ENCODE measurements at regions not wholly inside any gene's neighbourhood (a gene's known extent, or its start where the extent isn't known, plus 50 kb on each side); places are given as distances from the start of the nearest gene placed in this dataset.

GRCh38 chr6:165229216-165229615 lies 80.2 kb downstream of the C6orf118 start:
- no peak for DNase-seq (ENCODE audit: low spot score)

DNA sequence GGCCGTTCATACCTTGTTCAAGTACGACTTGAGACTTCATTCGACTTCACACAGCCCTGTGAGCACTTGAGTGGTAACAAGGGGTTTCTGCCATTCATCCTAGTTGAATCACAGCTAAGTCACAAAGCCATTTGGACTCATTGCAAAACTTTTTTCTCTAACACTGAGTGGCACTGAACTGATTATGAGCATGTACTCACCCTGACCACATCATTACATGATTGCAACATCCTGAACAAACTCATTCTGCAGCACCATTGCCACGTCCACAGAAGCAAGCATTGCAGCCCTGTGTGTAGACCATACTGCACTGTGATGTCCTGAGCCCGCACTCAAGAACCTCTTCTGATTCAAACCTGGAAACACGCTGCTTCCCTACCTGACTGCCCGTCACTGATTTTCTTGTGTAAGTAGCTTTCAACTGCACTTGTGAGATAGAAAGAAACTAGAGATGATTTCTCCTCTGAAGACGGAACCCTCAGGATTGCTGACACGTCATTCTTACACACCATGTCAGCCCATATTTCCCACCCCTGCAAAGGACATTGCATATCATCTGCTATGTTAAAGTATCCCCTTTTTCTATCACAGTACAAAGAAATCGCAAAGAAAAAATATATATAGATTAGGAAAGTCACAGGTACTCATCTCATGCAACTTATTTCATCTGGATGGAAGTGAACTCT lies 81.6 kb downstream of the C6orf118 start:
- FAIRE-seq (no peak), DNase-seq (ENCODE audit: low spot score) (no peak)

More at GRCh38 chr6:165229216-165229615, 80.2 kb downstream of the C6orf118 start:
- FAIRE-seq = no peak

DNA sequence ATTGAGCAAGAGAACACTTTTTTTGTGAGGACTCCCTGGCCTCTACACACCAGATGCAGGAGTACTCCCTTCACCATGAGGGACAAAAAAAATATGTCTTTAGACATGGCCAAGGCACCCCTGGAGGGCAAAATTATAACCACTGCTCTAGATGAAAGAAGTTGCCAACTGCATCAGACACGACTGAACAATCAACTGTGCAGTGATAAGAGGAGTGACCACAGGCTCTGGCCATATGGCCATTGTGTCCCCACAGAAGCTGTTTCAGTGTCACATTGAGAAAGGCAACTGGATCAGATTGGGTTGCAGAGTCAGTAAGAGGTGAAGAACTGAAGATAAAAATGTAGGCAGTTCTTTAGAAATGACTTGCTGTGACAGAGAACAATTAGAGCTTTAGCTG lies 85.7 kb downstream of the C6orf118 start:
- FAIRE-seq (no peak), DNase-seq (ENCODE audit: low spot score) (no peak)

DNA sequence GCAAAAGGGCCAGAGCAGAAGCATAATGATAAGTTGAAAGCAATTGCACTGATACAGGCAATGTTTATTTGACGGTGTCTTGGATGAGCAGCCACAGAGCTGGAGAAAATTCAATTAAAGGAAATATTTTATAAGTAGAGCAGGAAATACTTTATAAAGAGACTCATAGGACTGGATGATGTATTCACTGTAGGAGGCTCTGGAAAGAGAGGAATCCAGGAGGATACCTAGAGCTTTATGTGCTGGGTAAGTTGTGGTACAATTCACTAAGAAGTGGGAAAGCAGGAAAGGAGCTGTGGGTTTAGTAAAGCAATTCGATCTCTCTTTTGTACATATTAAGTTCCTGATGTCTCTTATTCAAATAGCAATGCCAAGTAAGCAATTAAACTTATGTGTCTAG lies 86.3 kb downstream of the C6orf118 start:
- DNase-seq (ENCODE audit: low spot score) (no peak), FAIRE-seq (no peak)

DNA sequence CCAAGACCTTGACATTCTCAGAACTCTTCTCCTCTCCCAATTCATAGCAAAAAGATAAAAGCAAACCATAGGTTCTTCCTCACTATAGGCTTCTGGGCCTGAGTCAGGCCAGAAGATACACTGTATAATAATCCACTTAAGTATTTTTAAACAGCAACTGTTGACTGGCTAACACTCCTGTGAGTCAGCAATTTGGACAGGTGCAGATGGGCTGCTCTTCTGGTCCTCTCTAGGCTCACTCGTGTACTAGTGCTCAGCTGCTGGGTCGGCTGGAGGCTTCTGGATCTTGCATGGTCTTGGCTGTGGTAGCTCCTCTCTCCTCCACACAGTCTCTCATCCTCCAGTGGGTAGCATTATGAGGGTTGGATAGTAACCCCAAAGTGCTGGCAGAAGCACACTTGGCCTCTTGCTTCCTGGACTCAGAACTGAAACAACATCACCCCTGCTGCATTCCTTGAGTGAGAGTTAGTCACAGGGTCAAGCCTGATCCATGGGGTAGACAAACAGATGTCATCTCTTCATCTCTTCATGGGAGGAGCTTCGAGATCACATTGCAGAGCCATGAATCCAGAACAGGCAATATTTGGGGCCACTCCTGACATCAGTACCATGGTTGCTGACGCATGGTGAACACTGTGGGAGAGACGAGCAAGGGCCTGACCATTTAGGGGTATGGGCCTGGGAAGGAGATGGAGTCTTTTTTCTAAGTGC lies 86.9 kb downstream of the C6orf118 start:
- DNase-seq (ENCODE audit: low spot score) (no peak), FAIRE-seq (no peak)

GRCh38 chr6:165220045-165220444 lies 89.4 kb downstream of the C6orf118 start:
- DNase-seq (ENCODE audit: low spot score) (no peak), FAIRE-seq (no peak)

DNA sequence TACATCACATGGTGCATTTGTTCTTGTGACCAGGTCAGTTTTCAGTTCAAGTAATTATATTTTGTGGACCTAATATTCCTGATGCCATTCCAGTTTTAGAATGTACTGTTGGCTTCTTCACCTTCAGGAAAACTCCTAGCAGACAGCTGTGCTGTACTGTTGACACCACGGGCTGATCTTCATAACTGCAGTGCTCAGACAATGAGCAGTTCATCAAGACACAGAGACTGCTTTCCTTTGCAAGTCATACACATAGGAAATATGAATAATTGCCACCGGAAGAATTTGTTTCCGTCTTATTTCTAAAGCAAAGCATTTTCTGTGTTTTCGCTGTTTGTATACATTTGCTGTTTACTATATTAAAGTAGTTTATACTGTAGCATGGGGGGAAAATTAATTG lies 89.8 kb downstream of the C6orf118 start:
- DNase-seq (ENCODE audit: low spot score) (no peak), FAIRE-seq (no peak)

- FAIRE-seq = no peak
- DNase-seq (ENCODE audit: low spot score) = peak; percentile 15
These were observed 90.6 kb downstream of the C6orf118 start for GRCh38 chr6:165218829-165219228.

DNA sequence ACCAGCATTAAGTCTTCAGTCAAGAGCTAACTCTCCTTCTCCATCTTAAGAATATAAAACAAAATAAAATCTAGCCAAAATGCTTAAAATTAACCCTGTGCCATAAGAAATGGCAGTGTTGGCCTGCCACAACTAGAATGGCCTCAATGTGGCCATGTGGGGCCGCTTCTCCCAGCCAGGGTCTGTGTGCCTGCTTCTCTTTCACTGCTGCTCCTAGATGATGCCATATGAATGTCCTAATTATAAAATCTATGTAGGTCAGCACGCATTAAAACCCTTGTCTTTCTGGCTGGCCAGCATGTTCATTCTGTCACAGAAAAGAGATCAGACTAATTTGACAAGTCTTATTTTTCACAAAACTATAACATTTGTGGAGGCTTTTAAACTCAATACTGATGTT lies 102.6 kb downstream of the C6orf118 start:
- DNase-seq (ENCODE audit: low spot score) (no peak), FAIRE-seq (no peak)

- no peak for FAIRE-seq
- no peak for DNase-seq (ENCODE audit: low spot score)
These were observed 103.8 kb downstream of the C6orf118 start for GRCh38 chr6:165205632-165206031.

GRCh38 chr6:165204807-165205545 lies 104.4 kb downstream of the C6orf118 start:
- no peak for DNase-seq (ENCODE audit: low spot score)
- FAIRE-seq = no peak

- no peak for FAIRE-seq
- DNase-seq (ENCODE audit: low spot score) = no peak
These were observed 109.2 kb downstream of the C6orf118 start for GRCh38 chr6:165200178-165200577.

DNA sequence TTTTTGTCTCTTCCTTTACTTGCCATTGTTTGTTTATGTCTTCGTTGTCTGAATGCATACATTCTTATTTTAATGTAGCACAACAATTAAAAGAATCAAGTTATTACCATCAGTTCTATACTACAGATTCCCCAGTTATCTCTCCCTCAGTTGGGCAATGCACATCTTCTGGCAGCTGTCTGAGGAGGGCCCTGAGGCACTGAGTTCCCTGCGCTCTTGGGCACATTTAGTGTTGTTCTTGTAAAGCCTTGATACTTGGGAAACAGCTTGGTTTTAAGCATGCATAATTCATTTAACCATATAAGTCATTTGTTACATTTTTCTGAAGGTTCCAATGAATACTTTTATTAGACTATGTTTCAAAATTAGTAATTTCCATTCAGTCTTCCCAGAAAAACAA lies 117.9 kb downstream of the C6orf118 start:
- FAIRE-seq = no peak
- DNase-seq (ENCODE audit: low spot score) = no peak

GRCh38 chr6:165186441-165187205 lies 122.8 kb downstream of the C6orf118 start:
- DNase-seq (ENCODE audit: low spot score) (no peak), FAIRE-seq (no peak)

DNA sequence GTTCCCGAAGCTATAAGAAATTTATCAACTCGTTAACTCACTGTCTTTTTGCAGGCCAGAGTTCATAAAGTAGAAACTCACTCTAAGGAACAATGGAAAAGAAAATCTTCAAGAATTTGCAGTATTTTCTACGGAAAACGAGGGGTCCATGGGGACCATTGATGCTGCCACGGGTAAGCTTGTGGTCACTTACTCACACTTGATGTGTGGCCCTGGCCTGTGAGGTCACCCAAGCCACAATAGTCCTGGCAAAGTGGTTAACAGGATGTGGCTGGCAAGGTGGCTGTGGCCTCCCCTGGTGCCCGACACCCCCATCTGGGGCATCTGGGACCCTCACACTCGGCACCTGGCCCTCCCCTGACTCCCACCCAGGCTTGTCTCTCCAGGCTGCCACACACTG lies 123.4 kb downstream of the C6orf118 start:
- FAIRE-seq = no peak
- peak; percentile 20 for DNase-seq (ENCODE audit: low spot score)

GRCh38 chr6:165184192-165184979 lies 125.0 kb downstream of the C6orf118 start:
- FAIRE-seq = no peak
- no peak for DNase-seq (ENCODE audit: low spot score)

DNA sequence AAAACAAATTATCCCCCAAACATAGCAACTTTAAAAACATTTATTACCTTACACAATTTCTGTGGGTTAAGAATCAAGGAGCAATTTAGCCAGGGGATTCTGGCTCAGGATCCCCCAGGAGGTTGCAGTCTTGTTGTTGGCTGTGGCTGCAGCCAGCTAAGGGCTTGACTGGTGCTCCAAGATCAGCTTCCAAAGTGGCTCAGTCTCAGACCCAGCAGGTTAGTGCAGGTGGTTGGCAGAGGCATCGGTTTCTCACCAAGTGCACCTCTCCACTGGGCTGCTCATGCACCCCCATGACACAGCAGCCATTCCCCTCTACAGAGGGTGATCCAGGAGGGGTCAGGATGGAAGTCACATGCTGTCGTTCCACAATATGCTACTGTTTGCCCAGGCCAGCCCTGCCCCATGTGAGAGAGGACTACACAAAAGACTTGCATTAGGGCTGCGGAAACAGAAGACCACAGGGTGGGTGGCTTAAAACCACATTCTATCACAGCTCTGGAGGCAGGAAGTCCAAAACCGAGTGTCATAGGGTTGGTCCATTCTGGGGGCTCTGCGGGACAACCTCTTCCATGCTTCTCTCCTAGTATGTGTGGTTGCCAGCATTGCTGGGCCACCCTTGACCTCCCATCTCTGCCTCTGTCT lies 125.8 kb downstream of the C6orf118 start:
- no peak for FAIRE-seq
- DNase-seq (ENCODE audit: low spot score) = no peak

- DNase-seq (ENCODE audit: low spot score) (no peak), FAIRE-seq (no peak)
These were observed 126.3 kb downstream of the C6orf118 start for GRCh38 chr6:165183071-165183470.

DNA sequence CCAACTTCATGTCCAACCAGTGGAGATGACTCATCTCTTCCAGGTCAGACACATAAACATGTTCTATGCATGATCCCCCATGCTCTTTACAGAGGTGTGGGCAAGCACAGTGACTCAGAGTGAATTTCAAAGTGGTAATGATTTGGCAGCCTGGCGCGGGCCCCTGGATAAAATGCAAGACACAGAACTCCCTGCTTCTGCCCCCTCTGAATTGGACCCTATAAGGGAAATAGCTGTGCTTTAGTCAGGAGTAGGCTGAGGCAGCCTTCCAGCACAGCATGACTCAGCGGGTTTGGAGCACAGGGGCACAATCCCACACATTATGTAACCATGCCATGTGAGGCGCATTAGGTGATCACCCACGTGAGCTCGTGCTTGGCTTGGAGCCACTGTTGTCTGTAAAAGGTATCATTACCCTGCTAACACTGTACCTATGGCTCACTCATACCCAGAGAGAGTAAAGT lies 127.4 kb downstream of the C6orf118 start:
- peak; percentile 81 for FAIRE-seq

GRCh38 chr6:165178056-165178455 lies 131.3 kb downstream of the C6orf118 start:
- FAIRE-seq = no peak
- no peak for DNase-seq (ENCODE audit: low spot score)

More for the DNA sequence above, 127.4 kb downstream of the C6orf118 start:
- DNase-seq (ENCODE audit: low spot score) = peak; percentile 71
